ENCODE measurements at regions not wholly inside any gene's neighbourhood (a gene's known extent, or its start where the extent isn't known, plus 50 kb on each side); places are given as distances from the start of the nearest gene placed in this dataset.

DNA sequence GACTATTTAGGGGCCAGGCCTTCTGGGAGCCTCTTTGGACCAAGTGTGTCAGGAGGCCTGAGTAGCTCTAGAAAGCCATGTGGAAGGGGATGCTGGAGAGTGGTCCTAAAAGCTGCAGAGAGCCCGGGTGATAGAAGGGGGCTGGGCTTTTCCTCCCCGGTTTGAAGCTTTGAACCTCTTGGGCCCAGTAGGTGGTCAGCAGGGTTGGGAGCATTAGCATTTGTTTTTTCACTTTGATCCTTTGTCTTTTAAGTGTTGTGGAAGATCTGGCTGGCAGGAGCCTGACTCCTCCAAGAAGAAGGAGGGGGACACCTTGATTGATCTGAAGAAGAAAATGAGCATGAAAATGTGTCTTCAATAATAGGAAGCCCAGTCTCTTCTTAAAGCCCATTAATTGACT lies 596.6 kb downstream of the INSC start:
- no peaks in the 10 kb centered on the region for H3K9me3 ChIP-seq
- TF ChIP-seq, protein P1, sequence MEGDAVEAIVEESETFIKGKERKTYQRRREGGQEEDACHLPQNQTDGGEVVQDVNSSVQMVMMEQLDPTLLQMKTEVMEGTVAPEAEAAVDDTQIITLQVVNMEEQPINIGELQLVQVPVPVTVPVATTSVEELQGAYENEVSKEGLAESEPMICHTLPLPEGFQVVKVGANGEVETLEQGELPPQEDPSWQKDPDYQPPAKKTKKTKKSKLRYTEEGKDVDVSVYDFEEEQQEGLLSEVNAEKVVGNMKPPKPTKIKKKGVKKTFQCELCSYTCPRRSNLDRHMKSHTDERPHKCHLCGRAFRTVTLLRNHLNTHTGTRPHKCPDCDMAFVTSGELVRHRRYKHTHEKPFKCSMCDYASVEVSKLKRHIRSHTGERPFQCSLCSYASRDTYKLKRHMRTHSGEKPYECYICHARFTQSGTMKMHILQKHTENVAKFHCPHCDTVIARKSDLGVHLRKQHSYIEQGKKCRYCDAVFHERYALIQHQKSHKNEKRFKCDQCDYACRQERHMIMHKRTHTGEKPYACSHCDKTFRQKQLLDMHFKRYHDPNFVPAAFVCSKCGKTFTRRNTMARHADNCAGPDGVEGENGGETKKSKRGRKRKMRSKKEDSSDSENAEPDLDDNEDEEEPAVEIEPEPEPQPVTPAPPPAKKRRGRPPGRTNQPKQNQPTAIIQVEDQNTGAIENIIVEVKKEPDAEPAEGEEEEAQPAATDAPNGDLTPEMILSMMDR (IDR thresholded peaks at IDR 0.05), result no peak
- H3K27me3 ChIP-seq, result peaks cover 0 to 11% (median 0%) of the 10 kb centered on the region in 4 donors
- H3K4me1 ChIP-seq, result peaks cover 0 to 13% (median 7%) of the 10 kb centered on the region in 3 donors
- DNase-seq, result no peak
- no peaks in the 10 kb centered on the region for H3K36me3 ChIP-seq
- H3K4me3 ChIP-seq, result no peak overlapping the region
- WGBS, 2 donors, result 69 to 79% methylated on average over 2 of the region's 2 CpGs
- intact Hi-C loops (cut with DNase I), result no loop called here
- H3K27ac ChIP-seq, result no peak overlapping the region

DNA sequence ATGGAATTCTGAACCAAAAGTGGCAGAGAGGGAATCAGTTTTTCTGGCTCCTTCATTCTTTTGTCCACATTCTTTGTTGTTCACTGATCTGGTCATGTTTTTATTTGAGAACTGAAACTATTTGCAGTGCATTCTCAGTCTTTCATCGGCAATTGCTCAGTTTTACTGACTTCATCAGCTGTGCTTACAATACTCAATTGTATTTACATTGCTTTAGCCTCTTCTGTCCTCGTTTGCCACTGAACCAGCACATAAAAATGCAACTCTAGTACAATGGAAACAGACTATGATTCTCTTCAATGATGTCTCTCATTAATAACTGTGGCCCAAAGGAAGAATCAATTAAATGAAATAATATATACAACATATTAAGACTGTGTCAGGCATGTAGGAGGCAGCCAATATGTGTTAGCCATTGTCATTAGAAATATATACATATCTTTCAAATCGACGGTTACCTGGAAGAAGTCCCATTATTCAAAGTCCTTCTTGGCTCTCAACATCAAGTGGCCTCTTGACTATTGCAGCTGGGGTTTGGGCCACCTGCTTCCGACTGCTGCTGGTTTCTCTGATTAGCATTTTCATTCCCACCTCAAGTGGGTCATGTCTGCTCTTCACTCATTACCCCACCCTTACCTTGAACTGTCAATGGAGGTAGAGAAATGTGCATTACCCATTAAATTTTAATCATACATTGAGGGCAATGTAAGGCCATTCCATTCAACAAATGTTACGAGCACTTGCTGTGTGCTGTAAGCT lies 600.1 kb downstream of the INSC start:
- TF ChIP-seq POLR2A (IDR thresholded peaks at IDR 0.05), result no peak
- TF ChIP-seq, protein P1 (IDR thresholded peaks at IDR 0.05), result no peak
- DNase-seq, result no peak
- H3K27ac ChIP-seq, result no peak overlapping the region
- 72 to 83% methylated on average over 6 of the region's 6 CpGs for WGBS, 2 donors
- no peak overlapping the region for H3K4me3 ChIP-seq
- peaks cover 0 to 17% (median 0%) of the 10 kb centered on the region in 4 donors for H3K27me3 ChIP-seq
- no peaks in the 10 kb centered on the region for H3K4me1 ChIP-seq
- intact Hi-C loops (cut with DNase I), result no loop called here
- no peaks in the 10 kb centered on the region for H3K36me3 ChIP-seq
- H3K9me3 ChIP-seq, result no peaks in the 10 kb centered on the region

DNA sequence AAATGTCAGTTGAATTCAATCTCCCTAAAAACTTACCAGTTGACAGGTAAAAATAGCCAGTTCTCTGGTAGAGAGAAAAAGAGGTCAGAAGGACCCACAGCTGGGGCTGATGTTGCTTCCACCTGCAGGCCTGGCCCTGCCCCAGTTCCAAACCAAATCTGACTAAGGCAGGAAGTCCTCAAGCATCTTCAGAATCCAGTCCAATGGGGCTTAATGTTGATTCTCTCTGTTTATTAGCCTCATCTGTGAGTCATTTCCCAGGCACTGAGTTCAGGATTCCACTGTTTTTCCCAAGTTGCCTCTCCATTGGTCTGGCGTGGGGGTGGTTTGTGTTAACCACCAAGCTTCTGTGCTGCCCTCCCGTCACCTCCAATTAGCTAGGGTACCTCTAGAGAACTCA lies 601.8 kb downstream of the INSC start:
- H3K4me3 ChIP-seq, result no peak overlapping the region
- H3K36me3 ChIP-seq, result no peaks in the 10 kb centered on the region
- no peak overlapping the region for H3K27ac ChIP-seq
- no peak for TF ChIP-seq POLR2A (IDR thresholded peaks at IDR 0.05)
- TF ChIP-seq, protein P1 (IDR thresholded peaks at IDR 0.05), result no peak
- H3K9me3 ChIP-seq, result no peaks in the 10 kb centered on the region
- no peak for DNase-seq
- no peaks in the 10 kb centered on the region for H3K4me1 ChIP-seq
- WGBS, 2 donors, result 65 to 86% methylated on average over 2 of the region's 2 CpGs
- H3K27me3 ChIP-seq, result peaks cover 0 to 22% (median 0%) of the 10 kb centered on the region in 4 donors
- intact Hi-C loops (cut with DNase I), result no loop called here

DNA sequence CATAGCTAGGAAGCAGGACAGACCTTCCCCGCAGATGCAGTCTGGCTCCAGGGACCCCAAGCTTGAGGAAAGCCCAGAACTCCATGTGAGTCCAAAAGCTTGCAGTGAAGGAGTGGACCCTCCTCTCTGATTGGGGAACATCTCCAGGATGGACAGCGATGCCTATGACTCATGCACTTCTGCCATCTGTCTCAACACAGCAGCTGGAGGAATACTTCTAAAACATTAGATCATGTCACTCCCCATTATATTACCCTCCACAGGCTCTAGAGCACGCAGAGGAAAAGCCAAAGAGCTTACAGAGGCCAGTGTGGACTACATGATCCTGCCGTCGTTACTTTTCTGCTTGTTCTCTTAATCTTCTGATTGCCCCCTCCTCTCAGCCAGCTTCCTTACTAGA lies 605.7 kb downstream of the INSC start:
- Histone ChIP-seq H3K36me3 (no peaks in the 10 kb centered on the region), H3K4me1 (peaks cover 0 to 5% (median 0%) of the 10 kb centered on the region in 3 donors), H3K27me3 (peaks cover 0 to 22% (median 0%) of the 10 kb centered on the region in 4 donors), H3K9me3 (no peaks in the 10 kb centered on the region), H3K4me3 (no peak overlapping the region), H3K27ac (no peak overlapping the region)
- no peak for DNase-seq
- intact Hi-C loops (cut with DNase I), result no loop called here
- TF ChIP-seq, protein P1 (IDR thresholded peaks at IDR 0.05), result no peak
- TF ChIP-seq POLR2A (IDR thresholded peaks at IDR 0.05), result no peak
- 75 to 78% methylated on average over 4 to 5 of the region's 5 CpGs for WGBS, 2 donors

DNA sequence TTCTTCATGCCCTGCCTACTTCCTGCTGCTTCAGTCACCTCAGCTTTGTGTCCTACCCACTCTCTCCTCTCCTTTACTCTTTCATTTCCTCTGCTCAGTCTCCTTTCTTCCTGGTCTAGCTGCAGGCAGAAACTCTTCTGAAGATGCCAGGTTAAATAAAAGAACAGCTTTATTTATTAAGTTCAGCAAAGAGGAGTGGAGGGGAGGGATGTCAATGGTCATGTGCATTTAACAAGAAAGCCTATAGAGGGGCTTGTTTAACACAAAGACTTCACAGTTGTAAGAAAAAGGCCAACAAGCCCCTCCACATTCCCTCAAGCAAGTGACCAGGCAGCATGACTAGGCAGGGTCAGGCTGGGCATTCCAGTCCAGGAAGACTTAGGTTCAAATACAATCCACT lies 609.2 kb downstream of the INSC start:
- DNase-seq, result no peak
- Histone ChIP-seq H3K4me3 (no peak overlapping the region), H3K36me3 (no peaks in the 10 kb centered on the region), H3K4me1 (peaks cover 0 to 5% (median 0%) of the 10 kb centered on the region in 3 donors), H3K27me3 (peaks cover 0 to 12% (median 0%) of the 10 kb centered on the region in 4 donors), H3K9me3 (no peaks in the 10 kb centered on the region), H3K27ac (no peak overlapping the region)
- no peak for TF ChIP-seq POLR2A (IDR thresholded peaks at IDR 0.05)
- TF ChIP-seq, protein P1 (IDR thresholded peaks at IDR 0.05), result no peak
- intact Hi-C loops (cut with DNase I), result no loop called here
